Transverse colon (tissue), 4 donors: ENCODE measurements at regions not wholly inside any gene's neighbourhood (a gene's known extent, or its start where the extent isn't known, plus 50 kb on each side); places are given as distances from the start of the nearest gene placed in this dataset.

ENCODE experiments used
- EP300 ChIP-seq: sonication (generic); formaldehyde crosslinking; IDR thresholded peaks from one replicate; pipeline ENCODE4 v1.6.1; 2017; ENCODE audit warnings: antibody characterized with exemption, low read depth
- POLR2A ChIP-seq: fragments of 450-650 bp; IDR thresholded peaks from one replicate; pipeline ENCODE4 v1.6.1; 2016; ENCODE audit warnings: antibody characterized with exemption, mild to moderate bottlenecking, moderate library complexity
- POLR2AphosphoS5 ChIP-seq, 3 donors: sonication (generic); formaldehyde crosslinking; IDR thresholded peaks; one replicate each; pipeline ENCODE4 v1.6.1; 2016; ENCODE audit warnings: antibody characterized with exemption in 3 of 3
- TF ChIP-seq, protein P1 (sequence below), 5 experiments: fragments of 200-600 bp in 3 of 5; fragments of 450-650 bp in 2 of 5; sonication (generic) in 3 of 5; IDR thresholded peaks; 1 replicate in 2 of 5; 2 replicates in 3 of 5; pipeline ENCODE4 v1.5.1; 2016 to 2017; ENCODE audit warnings: antibody characterized with exemption in 5 of 5, inconsistent platforms in 3 of 5, mild to moderate bottlenecking in 2 of 5, moderate library complexity in 1 of 5

- TF ChIP-seq, protein P1, sequence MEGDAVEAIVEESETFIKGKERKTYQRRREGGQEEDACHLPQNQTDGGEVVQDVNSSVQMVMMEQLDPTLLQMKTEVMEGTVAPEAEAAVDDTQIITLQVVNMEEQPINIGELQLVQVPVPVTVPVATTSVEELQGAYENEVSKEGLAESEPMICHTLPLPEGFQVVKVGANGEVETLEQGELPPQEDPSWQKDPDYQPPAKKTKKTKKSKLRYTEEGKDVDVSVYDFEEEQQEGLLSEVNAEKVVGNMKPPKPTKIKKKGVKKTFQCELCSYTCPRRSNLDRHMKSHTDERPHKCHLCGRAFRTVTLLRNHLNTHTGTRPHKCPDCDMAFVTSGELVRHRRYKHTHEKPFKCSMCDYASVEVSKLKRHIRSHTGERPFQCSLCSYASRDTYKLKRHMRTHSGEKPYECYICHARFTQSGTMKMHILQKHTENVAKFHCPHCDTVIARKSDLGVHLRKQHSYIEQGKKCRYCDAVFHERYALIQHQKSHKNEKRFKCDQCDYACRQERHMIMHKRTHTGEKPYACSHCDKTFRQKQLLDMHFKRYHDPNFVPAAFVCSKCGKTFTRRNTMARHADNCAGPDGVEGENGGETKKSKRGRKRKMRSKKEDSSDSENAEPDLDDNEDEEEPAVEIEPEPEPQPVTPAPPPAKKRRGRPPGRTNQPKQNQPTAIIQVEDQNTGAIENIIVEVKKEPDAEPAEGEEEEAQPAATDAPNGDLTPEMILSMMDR (IDR thresholded peaks at IDR 0.05), result no peak
- TF ChIP-seq POLR2A (no peak), POLR2AphosphoS5 (IDR thresholded peaks at IDR 0.05) (no peak), EP300 (no peak)
Measured at GRCh38 chr17:65468321-65468720, 93.1 kb downstream of the AXIN2 start.
